ENCODE measurements at regions not wholly inside any gene's neighbourhood (a gene's known extent, or its start where the extent isn't known, plus 50 kb on each side); places are given as distances from the start of the nearest gene placed in this dataset.
A peak's percentile ranks its signal among the peaks of the same experiment; 100 is the strongest.
"Not testable (repeated sequence)": the region's sequence is repeated elsewhere in the genome, so short reads cannot be mapped to it uniquely, and the experiment has no call there.

DNA sequence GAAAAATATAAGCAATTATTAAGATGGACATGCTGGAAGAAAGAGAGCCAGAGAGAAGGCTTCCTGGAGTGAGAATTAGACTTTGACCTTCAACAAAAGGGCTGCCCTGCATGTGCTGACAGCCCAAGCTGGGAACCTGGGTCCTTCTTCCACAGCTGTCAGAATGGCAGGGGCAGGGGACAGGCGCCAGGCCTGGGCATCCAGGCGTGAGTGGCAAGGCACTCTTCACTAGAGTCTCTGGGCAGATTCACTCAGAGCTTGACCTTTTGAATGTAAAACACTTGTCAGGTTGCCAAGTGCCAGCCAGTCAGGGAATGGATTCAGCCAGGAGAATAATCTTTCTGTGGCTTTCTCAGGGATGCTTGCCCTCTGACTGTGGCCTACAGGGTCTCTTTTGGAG, 119.1 kb upstream of the CLINT1 start:
- no peak for DNase-seq (ENCODE audit: low spot score)
- Histone ChIP-seq H3K4me3 (no peak overlapping the region), H3K9me3 (no peaks in the 10 kb centered on the region)

GRCh38 chr5:157976429-157976828, 117.5 kb upstream of the CLINT1 start:
- no peak overlapping the region for H3K27ac ChIP-seq
- TF ChIP-seq, protein P1, sequence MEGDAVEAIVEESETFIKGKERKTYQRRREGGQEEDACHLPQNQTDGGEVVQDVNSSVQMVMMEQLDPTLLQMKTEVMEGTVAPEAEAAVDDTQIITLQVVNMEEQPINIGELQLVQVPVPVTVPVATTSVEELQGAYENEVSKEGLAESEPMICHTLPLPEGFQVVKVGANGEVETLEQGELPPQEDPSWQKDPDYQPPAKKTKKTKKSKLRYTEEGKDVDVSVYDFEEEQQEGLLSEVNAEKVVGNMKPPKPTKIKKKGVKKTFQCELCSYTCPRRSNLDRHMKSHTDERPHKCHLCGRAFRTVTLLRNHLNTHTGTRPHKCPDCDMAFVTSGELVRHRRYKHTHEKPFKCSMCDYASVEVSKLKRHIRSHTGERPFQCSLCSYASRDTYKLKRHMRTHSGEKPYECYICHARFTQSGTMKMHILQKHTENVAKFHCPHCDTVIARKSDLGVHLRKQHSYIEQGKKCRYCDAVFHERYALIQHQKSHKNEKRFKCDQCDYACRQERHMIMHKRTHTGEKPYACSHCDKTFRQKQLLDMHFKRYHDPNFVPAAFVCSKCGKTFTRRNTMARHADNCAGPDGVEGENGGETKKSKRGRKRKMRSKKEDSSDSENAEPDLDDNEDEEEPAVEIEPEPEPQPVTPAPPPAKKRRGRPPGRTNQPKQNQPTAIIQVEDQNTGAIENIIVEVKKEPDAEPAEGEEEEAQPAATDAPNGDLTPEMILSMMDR (IDR thresholded peaks at IDR 0.05): no peak
- peaks cover 0 to 7% of the 10 kb centered on the region in 2 donors for H3K4me1 ChIP-seq
- no peak for DNase-seq (ENCODE audit: low spot score)
- no peaks in the 10 kb centered on the region for H3K36me3 ChIP-seq
- no peaks in the 10 kb centered on the region for H3K9me3 ChIP-seq
- H3K4me3 ChIP-seq: no peak overlapping the region
- H3K27me3 ChIP-seq: no peaks in the 10 kb centered on the region

More for the DNA sequence above, 119.1 kb upstream of the CLINT1 start:
- Histone ChIP-seq H3K36me3 (no peaks in the 10 kb centered on the region), H3K4me1 (no peaks in the 10 kb centered on the region), H3K27me3 (no peaks in the 10 kb centered on the region), H3K27ac (peak overlapping the region in 1 of 2 donors; percentile 33)
- TF ChIP-seq, protein P1 (IDR thresholded peaks at IDR 0.05): no peak

DNA sequence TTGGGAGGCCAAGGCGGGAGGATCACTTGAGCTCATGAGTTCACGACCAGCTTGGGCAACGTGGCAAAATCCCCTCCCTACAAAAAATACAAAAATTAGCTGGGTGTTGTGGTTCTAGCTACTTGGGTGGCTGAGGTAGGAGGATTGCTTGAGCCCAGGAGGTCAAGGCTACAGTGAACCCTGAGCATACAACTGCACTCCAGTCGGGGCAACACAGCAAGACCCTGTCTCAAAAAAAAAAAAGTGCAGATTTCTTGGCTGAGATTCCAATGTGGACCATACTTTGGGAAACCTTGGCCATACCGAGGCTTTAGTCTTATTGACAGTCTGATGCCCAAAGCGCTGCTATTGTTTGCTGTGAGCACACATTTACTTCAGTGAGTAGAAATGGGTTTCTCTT, 113.6 kb upstream of the CLINT1 start:
- TF ChIP-seq, protein P1 (IDR thresholded peaks at IDR 0.05): no peak

DNA sequence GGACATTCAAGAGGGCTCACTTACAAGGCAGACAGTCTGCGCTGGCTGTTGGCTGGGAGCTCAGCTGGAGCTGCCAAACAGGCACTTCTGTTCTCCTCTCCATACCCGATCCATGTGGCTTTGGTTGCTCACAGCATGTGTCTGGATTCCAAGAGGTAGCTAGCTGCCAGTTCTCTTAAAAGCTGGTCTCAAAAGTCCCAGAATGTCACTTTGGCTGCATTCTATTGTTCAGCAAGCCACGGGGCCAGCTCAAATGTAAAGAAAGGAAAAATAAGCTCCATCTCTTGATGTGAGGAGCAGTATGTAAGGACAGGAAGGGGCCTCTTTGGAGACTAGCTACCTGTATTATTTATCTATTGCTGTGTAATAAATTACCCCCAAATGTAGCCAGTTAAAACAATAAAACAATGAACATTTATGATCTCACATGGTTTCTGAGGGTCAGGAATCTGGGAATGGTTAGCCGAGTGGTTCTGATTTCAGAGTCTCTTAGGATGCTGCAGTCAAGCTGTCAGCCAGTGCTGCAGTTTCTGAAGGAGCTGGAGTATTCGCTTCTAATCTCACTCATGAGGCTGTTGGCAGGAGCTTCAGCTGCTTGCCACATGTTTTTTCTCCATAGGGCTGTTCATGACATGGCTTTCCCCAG, 112.7 kb upstream of the CLINT1 start:
- Histone ChIP-seq H3K27me3 (no peaks in the 10 kb centered on the region), H3K27ac (peak overlapping the region in 1 of 2 donors; percentile 29), H3K9me3 (no peaks in the 10 kb centered on the region), H3K4me1 (peaks cover 0 to 9% of the 10 kb centered on the region in 2 donors), H3K4me3 (no peak overlapping the region), H3K36me3 (no peaks in the 10 kb centered on the region)
- no peak for DNase-seq (ENCODE audit: low spot score)
- TF ChIP-seq, protein P1 (IDR thresholded peaks at IDR 0.05): no peak

More for the DNA sequence above, 113.6 kb upstream of the CLINT1 start:
- Histone ChIP-seq H3K27ac (no peak overlapping the region), H3K4me1 (peaks cover 0 to 9% of the 10 kb centered on the region in 2 donors), H3K4me3 (no peak overlapping the region), H3K36me3 (no peaks in the 10 kb centered on the region), H3K9me3 (no peaks in the 10 kb centered on the region), H3K27me3 (no peaks in the 10 kb centered on the region)
- DNase-seq (ENCODE audit: low spot score): no peak

DNA sequence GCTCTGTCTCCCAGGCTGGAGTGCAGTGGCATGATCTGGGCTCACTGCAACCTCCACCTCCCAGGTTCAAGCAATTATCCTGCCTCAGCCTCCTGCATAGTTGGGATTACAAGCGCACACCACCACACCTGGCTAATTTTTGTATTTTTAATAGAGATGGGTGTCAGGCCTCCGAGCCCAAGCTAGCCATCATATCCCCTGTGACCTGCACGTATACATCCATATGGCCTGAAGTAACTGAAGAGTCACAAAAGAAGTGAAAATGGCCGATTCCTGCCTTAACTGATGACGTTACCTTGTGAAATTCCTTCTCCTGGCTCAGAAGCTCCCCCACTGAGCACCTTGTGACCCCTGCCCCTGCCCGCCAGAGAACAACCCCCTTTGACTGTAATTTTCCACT, 109.6 kb upstream of the CLINT1 start:
- not testable (repeated sequence) for H3K27ac ChIP-seq; H3K9me3 ChIP-seq; H3K27me3 ChIP-seq; DNase-seq (ENCODE audit: low spot score); H3K4me1 ChIP-seq; H3K36me3 ChIP-seq; H3K4me3 ChIP-seq

DNA sequence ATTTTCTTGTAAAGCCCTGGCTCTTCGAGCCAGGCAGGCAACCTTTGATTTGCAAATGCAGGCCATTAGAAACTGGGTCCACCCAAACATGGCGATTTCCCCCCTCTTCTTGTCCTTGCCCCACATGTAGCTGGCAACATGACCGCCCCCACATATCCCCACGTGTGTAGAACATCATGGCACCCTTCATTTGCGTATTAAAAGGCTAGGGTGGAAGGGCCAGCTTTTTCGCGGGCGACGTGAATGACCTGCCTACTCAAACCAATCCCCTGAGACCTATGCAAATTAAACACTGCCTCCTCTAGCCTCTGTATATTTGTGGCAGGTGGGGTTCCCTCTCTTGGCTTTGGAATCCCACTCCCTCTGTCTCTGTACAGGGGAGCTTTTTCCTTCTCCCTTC, 107.0 kb upstream of the CLINT1 start:
- no peak for DNase-seq (ENCODE audit: low spot score)
- TF ChIP-seq, protein P1 (IDR thresholded peaks at IDR 0.05): no peak
- Histone ChIP-seq H3K27ac (no peak overlapping the region), H3K9me3 (no peaks in the 10 kb centered on the region), H3K4me3 (no peak overlapping the region), H3K27me3 (no peaks in the 10 kb centered on the region), H3K36me3 (no peaks in the 10 kb centered on the region), H3K4me1 (no peaks in the 10 kb centered on the region)
